Smooth muscle cell (in vitro differentiated cells): ENCODE measurements at regions not wholly inside any gene's neighbourhood (a gene's known extent, or its start where the extent isn't known, plus 50 kb on each side); places are given as distances from the start of the nearest gene placed in this dataset.

Source experiments
- DNase-seq: peaks from one replicate; lab custom pipeline; 2025; ENCODE audit not compliant: unreplicated experiment; lab: John Stamatoyannopoulos, UW
- H2AFZ ChIP-seq: fragments of 200-600 bp; sonication (generic); 2 replicates; pipeline ENCODE4 v1.6.0; 2016; ENCODE audit warnings: antibody characterized with exemption, low read depth, mild to moderate bottlenecking
- H3F3A ChIP-seq: fragments of 200-600 bp; sonication (generic); 2 replicates; pipeline ENCODE4 v1.6.0; 2017; ENCODE audit warnings: antibody characterized with exemption, low read depth
- H3K27ac ChIP-seq: fragments of 200-600 bp; sonication (generic); 2 replicates; pipeline ENCODE4 v1.5.1; 2016; ENCODE audit warnings: low read depth, mild to moderate bottlenecking
- H3K27me3 ChIP-seq: fragments of 200-600 bp; sonication (generic); 2 replicates; pipeline ENCODE4 v1.6.1; 2016; ENCODE audit warnings: low read depth, mild to moderate bottlenecking
- H3K36me3 ChIP-seq: fragments of 200-600 bp; sonication (generic); 2 replicates; pipeline ENCODE4 v1.5.1; 2016; ENCODE audit warnings: low read depth
- H3K4me1 ChIP-seq: fragments of 200-600 bp; sonication (generic); 2 replicates; pipeline ENCODE4 v1.5.1; 2016; ENCODE audit warnings: low read depth
- H3K4me2 ChIP-seq: fragments of 200-600 bp; sonication (generic); 2 replicates; pipeline ENCODE4 v1.6.0; 2016; ENCODE audit warnings: mild to moderate bottlenecking
- H3K4me3 ChIP-seq: fragments of 200-600 bp; sonication (generic); 2 replicates; pipeline ENCODE4 v1.5.1; 2016; ENCODE audit warnings: mild to moderate bottlenecking
- H3K79me2 ChIP-seq: fragments of 200-600 bp; sonication (generic); 2 replicates; pipeline ENCODE4 v1.6.0; 2016; ENCODE audit warnings: low read depth, mild to moderate bottlenecking
- H3K9ac ChIP-seq: fragments of 200-600 bp; sonication (generic); 2 replicates; pipeline ENCODE4 v1.6.0; 2016; ENCODE audit warnings: low read depth
- H3K9me3 ChIP-seq: fragments of 200-600 bp; sonication (generic); replicated peaks from 2 replicates; pipeline ENCODE4 v1.5.1; 2016; ENCODE audit warnings: low read depth
- H4K20me1 ChIP-seq: fragments of 200-600 bp; sonication (generic); 2 replicates; pipeline ENCODE4 v1.6.0; 2016; ENCODE audit warnings: low read depth
- CTCF ChIP-seq: fragments of 200-600 bp; sonication (generic); IDR thresholded peaks from 2 replicates; pipeline ENCODE4 v1.5.1; 2017; ENCODE audit warnings: borderline replicate concordance, mild to moderate bottlenecking, antibody characterized with exemption; ENCODE audit not compliant: insufficient read depth, poor library complexity, severe bottlenecking
- WGBS: methylation state at CpG from one replicate; pipeline ENCODE4 v1.1.7; 2016; ENCODE audit warnings: low lambda C conversion rate; 5-methylcytosine and 5-hydroxymethylcytosine counted together

- Histone ChIP-seq H3K9ac (no peak overlapping the region), H2AFZ (no peak overlapping the region), H4K20me1 (no peaks in the 10 kb centered on the region), H3K9me3 (no peaks in the 10 kb centered on the region), H3K79me2 (no peaks in the 10 kb centered on the region), H3K27ac (no peak overlapping the region), H3F3A (no peaks in the 10 kb centered on the region), H3K27me3 (no peaks in the 10 kb centered on the region), H3K4me3 (no peak overlapping the region), H3K36me3 (no peaks in the 10 kb centered on the region), H3K4me2 (no peak overlapping the region), H3K4me1 (no peaks in the 10 kb centered on the region)
- WGBS: 89% methylated on average over 11 of the region's 11 CpGs
- no peak for DNase-seq
- TF ChIP-seq CTCF: no peak
Measured at GRCh38 chr16:79926451-79927205, 326.1 kb upstream of the MAF start.

- Histone ChIP-seq H3K36me3 (no peaks in the 10 kb centered on the region), H3K4me1 (peaks cover 9% of the 10 kb centered on the region), H3K27ac (no peak overlapping the region), H2AFZ (no peak overlapping the region), H3F3A (no peaks in the 10 kb centered on the region), H3K4me3 (no peak overlapping the region), H3K9ac (no peak overlapping the region), H3K4me2 (no peak overlapping the region), H3K27me3 (no peaks in the 10 kb centered on the region), H4K20me1 (no peaks in the 10 kb centered on the region), H3K9me3 (no peaks in the 10 kb centered on the region), H3K79me2 (no peaks in the 10 kb centered on the region)
- WGBS: 93% methylated on average over 3 of the region's 3 CpGs
- no peak for DNase-seq
- no peak for TF ChIP-seq CTCF
Measured at GRCh38 chr16:79923431-79923830, 322.9 kb upstream of the MAF start.

GRCh38 chr16:79920685-79921084 is 320.1 kb upstream of the MAF start:
- 99% methylated on average over 3 of the region's 3 CpGs for WGBS
- DNase-seq: no peak
- H3K4me1 ChIP-seq: peaks cover 9% of the 10 kb centered on the region
- H3K79me2 ChIP-seq: no peaks in the 10 kb centered on the region
- no peak overlapping the region for H3K27ac ChIP-seq
- no peak for TF ChIP-seq CTCF
- H3F3A ChIP-seq: no peaks in the 10 kb centered on the region
- H3K4me3 ChIP-seq: no peak overlapping the region
- H3K4me2 ChIP-seq: no peak overlapping the region
- no peak overlapping the region for H3K9ac ChIP-seq
- H3K27me3 ChIP-seq: no peaks in the 10 kb centered on the region
- no peaks in the 10 kb centered on the region for H3K9me3 ChIP-seq
- no peak overlapping the region for H2AFZ ChIP-seq
- no peaks in the 10 kb centered on the region for H3K36me3 ChIP-seq
- H4K20me1 ChIP-seq: no peaks in the 10 kb centered on the region

GRCh38 chr16:79918916-79919315 is 318.4 kb upstream of the MAF start:
- H3K36me3 ChIP-seq: no peaks in the 10 kb centered on the region
- no peaks in the 10 kb centered on the region for H3K9me3 ChIP-seq
- no peak overlapping the region for H3K4me3 ChIP-seq
- H3K27ac ChIP-seq: no peak overlapping the region
- H3K79me2 ChIP-seq: no peaks in the 10 kb centered on the region
- H3K4me2 ChIP-seq: no peak overlapping the region
- H3F3A ChIP-seq: no peaks in the 10 kb centered on the region
- peak overlapping the region; percentile 31 for H2AFZ ChIP-seq
- no peak overlapping the region for H3K9ac ChIP-seq
- WGBS: 81% methylated on average over 3 of the region's 3 CpGs
- H4K20me1 ChIP-seq: no peaks in the 10 kb centered on the region
- no peak for TF ChIP-seq CTCF
- peaks cover 9% of the 10 kb centered on the region for H3K4me1 ChIP-seq
- DNase-seq: no peak
- no peaks in the 10 kb centered on the region for H3K27me3 ChIP-seq
